ENCODE measurements at regions not wholly inside any gene's neighbourhood (a gene's known extent, or its start where the extent isn't known, plus 50 kb on each side); places are given as distances from the start of the nearest gene placed in this dataset. TPM values are rescaled to one million over a fixed set of nuclear protein-coding genes. Genes with fewer than 3 reads are reported as not detected.
"Not testable (repeated sequence)": the region's sequence is repeated elsewhere in the genome, so short reads cannot be mapped to it uniquely, and the experiment has no call there.

DNA sequence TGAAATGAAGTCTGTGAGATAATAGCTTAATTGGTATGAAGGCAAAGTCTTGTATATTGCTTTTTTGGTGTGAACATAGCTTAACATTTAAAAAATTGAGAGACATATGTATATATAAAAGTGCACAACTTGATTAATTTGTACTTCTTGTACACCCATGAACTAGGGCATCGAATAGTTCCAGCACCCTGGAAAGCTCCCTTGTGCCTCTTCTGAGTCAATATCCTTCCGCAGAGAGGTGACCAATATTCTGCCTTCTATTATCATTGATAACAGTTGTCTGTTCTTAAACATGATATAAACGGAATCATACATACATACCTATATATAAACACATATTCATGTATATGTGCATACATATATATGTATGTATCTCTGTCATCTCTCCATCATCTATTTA lies 185.4 kb downstream of the PHF2 start:
- ATAC-seq (ENCODE audit: low FRiP score) (no peak), DNase-seq (ENCODE audit: low spot score) (no peak)
- TF ChIP-seq, protein P1, sequence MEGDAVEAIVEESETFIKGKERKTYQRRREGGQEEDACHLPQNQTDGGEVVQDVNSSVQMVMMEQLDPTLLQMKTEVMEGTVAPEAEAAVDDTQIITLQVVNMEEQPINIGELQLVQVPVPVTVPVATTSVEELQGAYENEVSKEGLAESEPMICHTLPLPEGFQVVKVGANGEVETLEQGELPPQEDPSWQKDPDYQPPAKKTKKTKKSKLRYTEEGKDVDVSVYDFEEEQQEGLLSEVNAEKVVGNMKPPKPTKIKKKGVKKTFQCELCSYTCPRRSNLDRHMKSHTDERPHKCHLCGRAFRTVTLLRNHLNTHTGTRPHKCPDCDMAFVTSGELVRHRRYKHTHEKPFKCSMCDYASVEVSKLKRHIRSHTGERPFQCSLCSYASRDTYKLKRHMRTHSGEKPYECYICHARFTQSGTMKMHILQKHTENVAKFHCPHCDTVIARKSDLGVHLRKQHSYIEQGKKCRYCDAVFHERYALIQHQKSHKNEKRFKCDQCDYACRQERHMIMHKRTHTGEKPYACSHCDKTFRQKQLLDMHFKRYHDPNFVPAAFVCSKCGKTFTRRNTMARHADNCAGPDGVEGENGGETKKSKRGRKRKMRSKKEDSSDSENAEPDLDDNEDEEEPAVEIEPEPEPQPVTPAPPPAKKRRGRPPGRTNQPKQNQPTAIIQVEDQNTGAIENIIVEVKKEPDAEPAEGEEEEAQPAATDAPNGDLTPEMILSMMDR (IDR thresholded peaks at IDR 0.05): no peak

DNA sequence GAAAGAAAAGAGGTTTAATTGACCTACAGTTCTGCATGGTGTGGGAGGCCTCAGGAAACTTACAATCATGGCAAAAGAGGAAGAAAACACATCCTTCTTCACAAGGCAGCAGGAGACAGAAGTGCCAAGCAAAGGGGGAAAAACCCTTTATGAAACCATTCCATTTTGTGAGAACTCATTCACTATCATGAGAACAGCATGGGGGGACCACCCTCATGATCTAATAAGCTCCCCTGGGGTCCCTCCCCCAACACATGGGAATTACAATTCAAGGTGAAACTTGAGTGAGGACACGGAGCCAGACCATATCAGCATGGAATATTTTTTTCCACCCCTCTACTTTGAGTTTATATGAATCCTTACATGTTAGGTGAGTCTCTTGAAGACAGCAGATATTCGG lies 173.7 kb downstream of the PHF2 start:
- TF ChIP-seq, protein P1 (IDR thresholded peaks at IDR 0.05): no peak
- DNase-seq (ENCODE audit: low spot score) (no peak), ATAC-seq (ENCODE audit: low FRiP score) (no peak)

DNA sequence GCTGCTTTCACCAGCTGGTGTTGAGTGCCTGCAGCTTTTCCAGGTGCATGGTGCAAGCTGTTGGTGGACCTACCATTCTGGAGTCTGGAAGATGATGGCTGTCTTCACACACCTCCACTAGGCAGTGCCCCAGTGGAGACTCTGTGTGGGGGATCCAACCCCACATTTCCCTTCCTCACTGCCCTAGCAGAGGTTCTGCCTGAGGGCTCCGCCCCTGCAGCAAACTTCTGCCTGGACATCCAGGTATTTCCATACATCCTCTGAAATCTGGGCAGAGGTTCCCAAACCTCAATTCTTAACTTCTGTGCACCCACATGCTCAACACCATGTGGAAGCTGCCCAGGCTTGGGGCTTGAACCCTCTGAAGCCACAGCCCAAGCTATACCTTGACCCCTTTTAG lies 172.4 kb downstream of the PHF2 start:
- not testable (repeated sequence) for ATAC-seq (ENCODE audit: low FRiP score)

DNA sequence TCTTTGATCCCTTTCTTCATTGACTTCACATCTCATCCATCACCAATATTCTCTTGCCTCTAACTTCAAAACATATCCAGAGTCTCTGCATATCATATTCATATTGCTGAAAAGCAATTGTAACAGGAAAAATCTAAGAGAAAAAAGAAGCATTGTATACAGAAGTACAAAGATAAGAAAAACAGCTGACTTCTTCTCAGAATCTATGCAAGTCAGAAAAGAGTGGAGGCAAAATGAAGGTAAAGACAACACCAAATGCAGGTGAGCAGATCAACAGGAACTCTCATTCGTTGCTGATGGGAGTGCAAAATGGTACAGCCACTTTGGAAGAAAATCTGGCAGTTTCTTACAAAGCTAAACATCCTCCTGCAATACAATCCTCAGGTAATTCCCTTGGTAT lies 155.6 kb downstream of the PHF2 start:
- ATAC-seq (ENCODE audit: low FRiP score) (no peak), DNase-seq (ENCODE audit: low spot score) (no peak)
- TF ChIP-seq, protein P1 (IDR thresholded peaks at IDR 0.05): no peak

More for the DNA sequence above, 172.4 kb downstream of the PHF2 start:
- DNase-seq (ENCODE audit: low spot score): not testable (repeated sequence)

DNA sequence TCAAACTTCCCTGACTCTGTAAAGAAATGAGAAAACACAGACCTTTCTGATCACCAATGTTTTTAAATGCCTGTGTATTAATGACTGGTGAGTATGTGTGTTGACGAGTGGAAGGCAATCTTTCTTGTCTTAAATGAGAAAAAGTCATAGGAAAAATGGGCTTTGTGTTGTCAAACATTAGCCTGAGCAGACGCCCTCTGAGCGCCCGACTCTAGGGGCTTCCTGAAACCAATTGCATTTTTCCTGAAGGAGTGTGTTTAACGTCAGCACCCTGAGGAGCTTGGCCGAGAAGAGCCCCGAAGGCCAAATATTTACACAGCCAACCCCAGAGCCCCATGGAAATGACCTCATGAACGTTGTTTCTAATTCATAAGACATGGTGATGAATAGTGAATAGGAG lies 154.3 kb downstream of the PHF2 start:
- DNase-seq (ENCODE audit: low spot score): no peak
- TF ChIP-seq, protein P1 (IDR thresholded peaks at IDR 0.05): no peak
- no peak for ATAC-seq (ENCODE audit: low FRiP score)

DNA sequence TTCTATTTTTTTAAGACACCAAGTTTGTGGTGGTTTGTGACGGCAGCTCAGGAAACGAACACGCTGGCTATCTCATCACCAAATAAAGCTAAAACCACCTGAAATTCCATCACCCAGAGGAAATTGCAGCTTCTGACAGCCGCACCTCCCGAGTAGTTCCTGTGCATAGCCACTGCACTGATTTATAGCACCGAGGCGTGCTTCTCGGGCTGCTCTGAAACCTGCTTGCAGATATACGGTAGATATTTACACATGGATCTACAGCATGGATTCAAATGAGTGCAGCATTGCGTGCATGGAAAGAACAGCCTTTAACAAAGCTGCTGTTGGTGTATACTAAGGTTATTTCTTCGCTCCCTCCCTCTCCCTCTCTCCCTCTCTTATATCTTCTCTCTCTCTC lies 153.8 kb downstream of the PHF2 start:
- no peak for DNase-seq (ENCODE audit: low spot score)
- TF ChIP-seq, protein P1 (IDR thresholded peaks at IDR 0.05): no peak
- no peak for ATAC-seq (ENCODE audit: low FRiP score)

Small RNA genes lying in the stretch of these regions (small RNA-seq; reads per million reads assigned to genes)
- gene MIR4291: not detected

Measured in omental fat pad (tissue), 3 donors.